Endodermal cell (in vitro differentiated cells): ENCODE measurements at regions not wholly inside any gene's neighbourhood (a gene's known extent, or its start where the extent isn't known, plus 50 kb on each side); places are given as distances from the start of the nearest gene placed in this dataset.

ENCODE experiments used
- DNase-seq: peaks from one replicate; pipeline ENCODE4 v3.0.0-alpha.2; 2017
- H3K27ac ChIP-seq: 2 replicates; pipeline ENCODE4 v1.5.1; 2013; ENCODE audit warnings: mild to moderate bottlenecking, low read depth, low read length, moderate library complexity
- H3K27me3 ChIP-seq: 2 replicates; pipeline ENCODE4 v1.6.1; 2013; ENCODE audit warnings: mild to moderate bottlenecking, low read length, moderate library complexity; ENCODE audit not compliant: insufficient read depth, control insufficient read depth, poor library complexity, severe bottlenecking
- H3K36me3 ChIP-seq: 2 replicates; pipeline ENCODE4 v1.7.0; 2013; ENCODE audit warnings: mild to moderate bottlenecking, low read length, moderate library complexity; ENCODE audit not compliant: control insufficient read depth, insufficient read depth
- H3K4me1 ChIP-seq: one replicate; pipeline ENCODE4 v1.7.0; 2013; ENCODE audit warnings: low read length; ENCODE audit not compliant: control insufficient read depth, insufficient read depth
- H3K4me3 ChIP-seq: 2 replicates; pipeline ENCODE4 v1.5.1; 2013; ENCODE audit warnings: mild to moderate bottlenecking, low read length, moderate library complexity
- H3K9ac ChIP-seq: 2 replicates; pipeline ENCODE4 v1.6.1; 2013; ENCODE audit warnings: mild to moderate bottlenecking, low read length, moderate library complexity; ENCODE audit not compliant: poor library complexity, severe bottlenecking; ENCODE audit errors: extremely low read depth
- H3K9me3 ChIP-seq: 2 replicates; pipeline ENCODE4 v1.6.1; 2013; ENCODE audit warnings: mild to moderate bottlenecking, low read length, moderate library complexity; ENCODE audit not compliant: control insufficient read depth
- H3K27ac Mint-ChIP-seq: 2 replicates; pipeline ENCODE4 v1.8.0; 2020; ENCODE audit warnings: mixed read lengths
- H3K27me3 Mint-ChIP-seq: 2 replicates; pipeline ENCODE4 v1.8.0; 2021; ENCODE audit warnings: mild to moderate bottlenecking, mixed read lengths; ENCODE audit not compliant: insufficient read depth
- H3K36me3 Mint-ChIP-seq: 2 replicates; pipeline ENCODE4 v1.8.0; 2020; ENCODE audit warnings: low read depth, mixed read lengths
- H3K4me1 Mint-ChIP-seq: 2 replicates; pipeline ENCODE4 v1.8.0; 2020; ENCODE audit warnings: mixed read lengths
- H3K4me3 Mint-ChIP-seq: 2 replicates; pipeline ENCODE4 v1.8.0; 2020; ENCODE audit warnings: mild to moderate bottlenecking, moderate library complexity, mixed read lengths
- H3K9me3 Mint-ChIP-seq: 2 replicates; pipeline ENCODE4 v1.8.0; 2020; ENCODE audit warnings: mild to moderate bottlenecking, mixed read lengths
- WGBS, 2 experiments: methylation state at CpG; one replicate each; pipeline versions ENCODE4 v1.1.5 to v1.1.7; 2013; ENCODE audit warnings: missing lambda C conversion rate in 2 of 2, mixed read lengths in 1 of 2; ENCODE audit not compliant: insufficient coverage in 1 of 2, insufficient read length in 1 of 2; 5-methylcytosine and 5-hydroxymethylcytosine counted together
- TF ChIP-seq, protein P1 (sequence below): fragments of 200-600 bp; sonication (generic); conservative IDR thresholded peaks from 2 replicates; pipeline ENCODE4 v1.5.0; 2021; ENCODE audit warnings: antibody characterized with exemption, mild to moderate bottlenecking

DNA sequence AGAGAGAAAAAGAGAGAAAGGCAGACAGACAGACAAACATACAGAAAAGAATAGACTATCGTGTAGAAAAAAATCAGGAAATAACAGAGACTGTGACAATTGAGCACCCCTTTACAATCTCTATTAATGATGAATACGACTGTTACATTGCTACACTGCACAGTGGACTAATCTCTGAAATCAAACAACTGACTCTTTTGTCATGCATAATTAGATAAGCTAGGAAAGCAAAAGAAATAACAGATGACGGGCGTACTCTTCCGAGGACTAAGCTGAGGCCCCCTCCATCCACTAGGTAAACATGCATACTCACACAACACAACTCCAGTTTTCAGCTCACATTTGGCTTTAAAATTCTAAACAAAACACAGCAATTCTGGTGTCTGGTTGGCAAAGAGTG, 267.0 kb downstream of the NOL4 start:
- no peak overlapping the region for H3K4me3 Mint-ChIP-seq
- Histone ChIP-seq H3K4me3 (no peak overlapping the region), H3K36me3 (no peaks in the 10 kb centered on the region), H3K27me3 (peaks cover 21% of the 10 kb centered on the region), H3K27ac (no peak overlapping the region), H3K4me1 (no peaks in the 10 kb centered on the region), H3K9ac (no peak overlapping the region), H3K9me3 (no peaks in the 10 kb centered on the region)
- no peaks in the 10 kb centered on the region for H3K9me3 Mint-ChIP-seq
- peaks cover 17% of the 10 kb centered on the region for H3K4me1 Mint-ChIP-seq
- TF ChIP-seq, protein P1, sequence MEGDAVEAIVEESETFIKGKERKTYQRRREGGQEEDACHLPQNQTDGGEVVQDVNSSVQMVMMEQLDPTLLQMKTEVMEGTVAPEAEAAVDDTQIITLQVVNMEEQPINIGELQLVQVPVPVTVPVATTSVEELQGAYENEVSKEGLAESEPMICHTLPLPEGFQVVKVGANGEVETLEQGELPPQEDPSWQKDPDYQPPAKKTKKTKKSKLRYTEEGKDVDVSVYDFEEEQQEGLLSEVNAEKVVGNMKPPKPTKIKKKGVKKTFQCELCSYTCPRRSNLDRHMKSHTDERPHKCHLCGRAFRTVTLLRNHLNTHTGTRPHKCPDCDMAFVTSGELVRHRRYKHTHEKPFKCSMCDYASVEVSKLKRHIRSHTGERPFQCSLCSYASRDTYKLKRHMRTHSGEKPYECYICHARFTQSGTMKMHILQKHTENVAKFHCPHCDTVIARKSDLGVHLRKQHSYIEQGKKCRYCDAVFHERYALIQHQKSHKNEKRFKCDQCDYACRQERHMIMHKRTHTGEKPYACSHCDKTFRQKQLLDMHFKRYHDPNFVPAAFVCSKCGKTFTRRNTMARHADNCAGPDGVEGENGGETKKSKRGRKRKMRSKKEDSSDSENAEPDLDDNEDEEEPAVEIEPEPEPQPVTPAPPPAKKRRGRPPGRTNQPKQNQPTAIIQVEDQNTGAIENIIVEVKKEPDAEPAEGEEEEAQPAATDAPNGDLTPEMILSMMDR, result no peak
- no peak for DNase-seq
- H3K27ac Mint-ChIP-seq, result no peak overlapping the region
- WGBS, 2 experiments, result 94 to 95% methylated on average over 4 to 5 of the region's 5 CpGs
- H3K27me3 Mint-ChIP-seq, result peaks cover 46% of the 10 kb centered on the region
- no peaks in the 10 kb centered on the region for H3K36me3 Mint-ChIP-seq

DNA sequence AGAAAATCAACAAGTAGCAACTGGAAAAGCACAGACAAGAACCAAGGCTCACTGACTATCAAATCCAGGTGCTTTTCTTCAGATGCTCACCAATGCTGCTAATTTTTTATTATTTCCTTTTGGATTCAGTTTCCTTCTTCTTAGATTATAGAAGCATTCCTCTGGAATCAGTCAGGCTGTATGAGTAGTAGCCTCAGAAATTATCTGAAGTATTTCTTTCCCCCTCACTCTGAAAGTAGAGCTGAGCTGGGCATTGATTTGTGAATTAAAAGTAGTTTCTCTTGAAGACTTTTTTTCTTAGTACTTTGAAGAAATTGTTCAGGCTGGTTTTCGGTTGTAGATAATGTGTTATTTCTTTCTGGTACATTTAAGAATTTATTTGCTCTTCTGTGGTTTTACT, 273.7 kb downstream of the NOL4 start:
- Histone ChIP-seq H3K36me3 (no peaks in the 10 kb centered on the region), H3K4me3 (no peak overlapping the region), H3K4me1 (no peaks in the 10 kb centered on the region), H3K27ac (no peak overlapping the region), H3K27me3 (no peaks in the 10 kb centered on the region), H3K9ac (no peak overlapping the region), H3K9me3 (no peaks in the 10 kb centered on the region)
- DNase-seq, result no peak
- TF ChIP-seq, protein P1, result no peak
- no peaks in the 10 kb centered on the region for H3K9me3 Mint-ChIP-seq
- H3K4me1 Mint-ChIP-seq, result no peaks in the 10 kb centered on the region
- H3K36me3 Mint-ChIP-seq, result no peaks in the 10 kb centered on the region
- 85% methylated on average over 1 of the region's 1 CpG; no CpG with 5 or more reads in 1 of the 2 experiments for WGBS, 2 experiments
- no peak overlapping the region for H3K4me3 Mint-ChIP-seq
- no peak overlapping the region for H3K27ac Mint-ChIP-seq
- H3K27me3 Mint-ChIP-seq, result peaks cover 12% of the 10 kb centered on the region

DNA sequence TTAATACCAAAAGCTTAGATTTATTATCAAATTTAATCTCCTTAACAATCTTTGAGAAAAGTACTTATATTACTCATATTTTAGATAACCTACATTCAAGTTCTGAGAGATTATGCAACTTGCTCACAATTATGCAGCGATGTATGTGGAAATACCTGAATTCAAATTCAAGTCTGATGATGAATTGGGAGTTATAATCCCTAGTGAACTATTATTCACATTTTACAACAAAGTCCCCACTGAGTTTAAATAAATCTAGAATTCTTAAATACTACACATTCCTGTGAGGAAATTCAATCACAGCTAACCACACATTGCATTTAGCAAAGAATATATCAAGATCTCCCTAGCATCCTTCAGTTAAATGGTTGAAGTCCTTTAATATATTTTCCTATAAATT, 278.4 kb downstream of the NOL4 start:
- H3K4me3 ChIP-seq, result no peak overlapping the region
- Mint-ChIP-seq H3K36me3 (no peaks in the 10 kb centered on the region), H3K4me3 (no peak overlapping the region), H3K27me3 (no peaks in the 10 kb centered on the region), H3K27ac (no peak overlapping the region), H3K9me3 (no peaks in the 10 kb centered on the region), H3K4me1 (no peaks in the 10 kb centered on the region)
- 88% methylated on average over 1 of the region's 1 CpG; no CpG with 5 or more reads in 1 of the 2 experiments for whole genome bisulfite sequencing, 2 experiments
- no peaks in the 10 kb centered on the region for H3K36me3 ChIP-seq
- H3K27ac ChIP-seq, result no peak overlapping the region
- no peak overlapping the region for H3K9ac ChIP-seq
- no peak for DNase-seq
- H3K4me1 ChIP-seq, result no peaks in the 10 kb centered on the region
- no peaks in the 10 kb centered on the region for H3K27me3 ChIP-seq
- no peaks in the 10 kb centered on the region for H3K9me3 ChIP-seq
- TF ChIP-seq, protein P1, result no peak
